ENCODE measurements at regions not wholly inside any gene's neighbourhood (a gene's known extent, or its start where the extent isn't known, plus 50 kb on each side); places are given as distances from the start of the nearest gene placed in this dataset.

DNA sequence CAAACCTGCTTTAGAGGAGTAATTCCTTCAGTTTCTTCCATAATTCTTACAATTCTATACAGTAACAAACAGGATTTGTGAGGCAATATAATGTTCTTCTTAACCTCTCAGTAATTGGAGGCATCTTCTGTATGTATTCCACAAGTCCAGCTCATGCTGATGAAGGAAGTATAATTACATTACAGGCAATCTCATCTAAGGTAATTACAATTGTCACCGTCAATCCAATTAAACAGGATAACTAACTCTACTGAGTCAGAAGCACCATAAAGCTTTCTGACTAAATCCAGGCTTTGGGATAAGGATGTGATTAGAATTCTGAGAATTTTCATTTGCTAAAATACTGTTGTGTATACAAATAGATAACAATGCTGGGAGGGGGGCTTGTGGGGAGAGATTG lies 115.2 kb upstream of the SEMA6D start:
- Mint-ChIP-seq H3K36me3 (ENCODE audit: low read depth) (no peaks in the 10 kb centered on the region), H3K4me3 (no peak overlapping the region), H3K27ac (no peak overlapping the region), H3K4me1 (peaks cover 14% of the 10 kb centered on the region), H3K27me3 (ENCODE audit: low read depth, poor library complexity) (no peaks in the 10 kb centered on the region), H3K9me3 (peaks cover 3% of the 10 kb centered on the region)
- TF ChIP-seq CTCF (IDR thresholded peaks at IDR 0.05) = no peak
- DNase-seq = no peak

DNA sequence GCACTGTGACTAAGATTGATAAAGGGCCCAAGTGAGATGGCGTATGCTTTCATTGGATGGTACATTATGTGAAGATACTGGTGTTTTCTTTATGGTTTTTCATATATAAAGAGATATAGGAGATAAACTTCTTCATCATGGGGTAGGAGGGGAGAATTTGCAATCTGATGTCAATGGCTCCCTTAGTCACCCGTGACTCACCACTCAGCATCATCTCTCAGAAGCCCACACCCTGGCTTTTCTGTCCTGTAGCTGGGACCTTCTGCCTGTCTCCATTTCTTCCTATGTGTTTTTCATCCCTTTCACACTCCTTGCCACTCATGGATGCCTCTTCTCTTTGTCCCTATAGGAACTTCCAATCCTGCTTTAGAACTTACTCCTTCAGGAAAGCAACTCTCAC lies 114.3 kb upstream of the SEMA6D start:
- DNase-seq = no peak
- no peaks in the 10 kb centered on the region for H3K36me3 Mint-ChIP-seq (ENCODE audit: low read depth)
- no peaks in the 10 kb centered on the region for H3K9me3 Mint-ChIP-seq
- peaks cover 14% of the 10 kb centered on the region for H3K4me1 Mint-ChIP-seq
- no peaks in the 10 kb centered on the region for H3K27me3 Mint-ChIP-seq (ENCODE audit: low read depth, poor library complexity)
- no peak for TF ChIP-seq CTCF (IDR thresholded peaks at IDR 0.05)
- no peak overlapping the region for H3K27ac Mint-ChIP-seq
- H3K4me3 Mint-ChIP-seq = no peak overlapping the region

DNA sequence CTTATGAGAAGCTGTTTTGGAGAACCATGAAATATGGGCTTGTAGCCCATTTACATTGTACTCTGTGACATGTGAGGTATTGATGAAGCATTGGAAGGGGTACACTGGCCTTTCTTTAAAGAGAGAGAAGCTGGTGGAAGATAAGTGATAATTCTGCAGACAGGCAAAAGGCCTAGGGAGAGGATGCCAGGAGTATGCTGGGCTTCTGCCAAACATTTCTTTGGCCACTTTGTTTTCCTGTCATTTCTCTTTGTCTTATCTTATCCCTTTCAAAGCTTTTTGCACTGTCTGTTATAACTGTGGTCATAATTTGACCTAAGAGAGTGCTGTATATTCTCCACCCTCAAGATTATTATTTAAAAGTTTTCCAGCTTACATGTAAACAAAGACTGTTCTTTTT lies 109.6 kb upstream of the SEMA6D start:
- H3K9me3 Mint-ChIP-seq = no peaks in the 10 kb centered on the region
- H3K4me3 Mint-ChIP-seq = no peak overlapping the region
- no peak overlapping the region for H3K27ac Mint-ChIP-seq
- no peak for DNase-seq
- peaks cover 3% of the 10 kb centered on the region for H3K27me3 Mint-ChIP-seq (ENCODE audit: low read depth, poor library complexity)
- no peak for TF ChIP-seq CTCF (IDR thresholded peaks at IDR 0.05)
- peaks cover 6% of the 10 kb centered on the region for H3K4me1 Mint-ChIP-seq
- H3K36me3 Mint-ChIP-seq (ENCODE audit: low read depth) = no peaks in the 10 kb centered on the region

GRCh38 chr15:47609693-47610092 lies 107.6 kb upstream of the SEMA6D start:
- DNase-seq = no peak
- Mint-ChIP-seq H3K27me3 (ENCODE audit: low read depth, poor library complexity) (peaks cover 3% of the 10 kb centered on the region), H3K36me3 (ENCODE audit: low read depth) (no peaks in the 10 kb centered on the region), H3K27ac (peak overlapping the region; percentile 36), H3K4me3 (no peak overlapping the region), H3K9me3 (no peaks in the 10 kb centered on the region), H3K4me1 (peaks cover 14% of the 10 kb centered on the region)
- TF ChIP-seq CTCF (IDR thresholded peaks at IDR 0.05) = no peak

GRCh38 chr15:47610736-47611135 lies 106.6 kb upstream of the SEMA6D start:
- DNase-seq = no peak
- peaks cover 14% of the 10 kb centered on the region for H3K4me1 Mint-ChIP-seq
- H3K27ac Mint-ChIP-seq = no peak overlapping the region
- no peaks in the 10 kb centered on the region for H3K36me3 Mint-ChIP-seq (ENCODE audit: low read depth)
- no peaks in the 10 kb centered on the region for H3K9me3 Mint-ChIP-seq
- no peak overlapping the region for H3K4me3 Mint-ChIP-seq
- peaks cover 3% of the 10 kb centered on the region for H3K27me3 Mint-ChIP-seq (ENCODE audit: low read depth, poor library complexity)
- TF ChIP-seq CTCF (IDR thresholded peaks at IDR 0.05) = no peak

- Mint-ChIP-seq H3K9me3 (no peaks in the 10 kb centered on the region), H3K4me3 (no peak overlapping the region), H3K36me3 (ENCODE audit: low read depth) (no peaks in the 10 kb centered on the region), H3K27ac (no peak overlapping the region), H3K27me3 (ENCODE audit: low read depth, poor library complexity) (no peaks in the 10 kb centered on the region), H3K4me1 (peaks cover 19% of the 10 kb centered on the region)
- TF ChIP-seq CTCF (IDR thresholded peaks at IDR 0.05) = no peak
- DNase-seq = no peak
Observed at GRCh38 chr15:47614360-47615011, 102.8 kb upstream of the SEMA6D start.

Data from nephron progenitor cell (in vitro differentiated cells).